Prostate gland (tissue), 2 donors: ENCODE measurements at regions not wholly inside any gene's neighbourhood (a gene's known extent, or its start where the extent isn't known, plus 50 kb on each side); places are given as distances from the start of the nearest gene placed in this dataset.
"Not testable (repeated sequence)": the region's sequence is repeated elsewhere in the genome, so short reads cannot be mapped to it uniquely, and the experiment has no call there.

Source experiments
- DNase-seq: peaks from one replicate; pipeline ENCODE4 v3.0.0-alpha.2; 2019; ENCODE audit warnings: low spot score
- H3K27ac ChIP-seq, 2 donors: fragments of 200-600 bp; sonication (generic); 2 replicates each; pipeline ENCODE4 v1.5.1; 2017 to 2019
- H3K27me3 ChIP-seq: fragments of 200-600 bp; sonication (generic); replicated peaks from 2 replicates; pipeline ENCODE4 v1.5.1; 2019; ENCODE audit not compliant: insufficient read depth
- H3K36me3 ChIP-seq, 2 donors: fragments of 200-600 bp; sonication (generic); 1 replicate in 1 of 2; 2 replicates in 1 of 2; pipeline versions ENCODE4 v1.5.1 to v1.8.1; 2017 to 2019
- H3K4me1 ChIP-seq: fragments of 200-600 bp; sonication (generic); replicated peaks from 2 replicates; pipeline ENCODE4 v1.5.1; 2019
- H3K4me3 ChIP-seq, 2 donors: fragments of 200-600 bp; sonication (generic); 2 replicates each; pipeline ENCODE4 v1.5.1; 2017 to 2019
- H3K9me3 ChIP-seq: fragments of 200-600 bp; sonication (generic); 2 replicates; pipeline ENCODE4 v1.5.1; 2017
- POLR2A ChIP-seq: fragments of 450-650 bp; IDR thresholded peaks from one replicate; pipeline ENCODE4 v1.6.1; 2016; ENCODE audit warnings: antibody characterized with exemption, mild to moderate bottlenecking
- POLR2AphosphoS5 ChIP-seq: sonication (generic); formaldehyde crosslinking; IDR thresholded peaks from one replicate; pipeline ENCODE4 v1.6.1; 2017; ENCODE audit warnings: antibody characterized with exemption
- WGBS: methylation state at CpG from one replicate; pipeline ENCODE4 v1.1.5; 2018; 5-methylcytosine and 5-hydroxymethylcytosine counted together
- intact Hi-C: fragments of 100-400 bp; cut with DNase I; formaldehyde crosslinking; loops from one replicate; pipeline ENCODE4 v1.14.2; 2022
- TF ChIP-seq, protein P1 (sequence below), 4 experiments: fragments of 200-600 bp in 2 of 4; fragments of 450-650 bp in 2 of 4; sonication (generic) in 2 of 4; IDR thresholded peaks; 1 replicate in 3 of 4; 2 replicates in 1 of 4; pipeline ENCODE4 v1.5.1; 2016 to 2019; ENCODE audit warnings: antibody characterized with exemption in 4 of 4, mild to moderate bottlenecking in 2 of 4, moderate library complexity in 2 of 4

DNA sequence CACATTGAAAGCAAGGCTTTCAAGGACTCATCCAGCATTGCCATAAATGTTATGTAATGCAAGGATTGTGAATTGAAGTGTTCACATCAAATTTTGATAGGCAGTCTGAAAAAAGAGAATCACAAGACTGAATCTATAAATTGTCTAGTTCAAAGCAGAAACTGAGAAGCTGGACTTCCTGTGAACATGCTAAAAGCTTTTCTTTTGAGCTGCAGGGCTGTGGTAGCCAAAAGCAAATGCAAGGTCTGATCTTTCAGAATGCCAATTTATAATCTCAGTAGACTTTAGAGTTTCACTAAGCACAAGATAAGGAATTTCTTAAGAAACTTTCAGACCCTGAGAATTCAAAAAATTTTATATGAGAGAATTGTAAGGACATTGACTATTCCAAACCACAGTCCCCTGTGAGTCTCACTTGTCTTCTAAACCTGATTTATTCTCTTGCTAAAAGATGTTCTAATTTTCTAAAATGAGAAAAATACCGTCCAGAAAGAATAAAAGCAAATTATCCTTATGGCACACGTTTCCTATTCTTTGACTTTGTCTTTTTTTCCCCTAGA, 1700.3 kb downstream of the OTOL1 start:
- no peaks in the 10 kb centered on the region for H3K27me3 ChIP-seq
- TF ChIP-seq, protein P1, sequence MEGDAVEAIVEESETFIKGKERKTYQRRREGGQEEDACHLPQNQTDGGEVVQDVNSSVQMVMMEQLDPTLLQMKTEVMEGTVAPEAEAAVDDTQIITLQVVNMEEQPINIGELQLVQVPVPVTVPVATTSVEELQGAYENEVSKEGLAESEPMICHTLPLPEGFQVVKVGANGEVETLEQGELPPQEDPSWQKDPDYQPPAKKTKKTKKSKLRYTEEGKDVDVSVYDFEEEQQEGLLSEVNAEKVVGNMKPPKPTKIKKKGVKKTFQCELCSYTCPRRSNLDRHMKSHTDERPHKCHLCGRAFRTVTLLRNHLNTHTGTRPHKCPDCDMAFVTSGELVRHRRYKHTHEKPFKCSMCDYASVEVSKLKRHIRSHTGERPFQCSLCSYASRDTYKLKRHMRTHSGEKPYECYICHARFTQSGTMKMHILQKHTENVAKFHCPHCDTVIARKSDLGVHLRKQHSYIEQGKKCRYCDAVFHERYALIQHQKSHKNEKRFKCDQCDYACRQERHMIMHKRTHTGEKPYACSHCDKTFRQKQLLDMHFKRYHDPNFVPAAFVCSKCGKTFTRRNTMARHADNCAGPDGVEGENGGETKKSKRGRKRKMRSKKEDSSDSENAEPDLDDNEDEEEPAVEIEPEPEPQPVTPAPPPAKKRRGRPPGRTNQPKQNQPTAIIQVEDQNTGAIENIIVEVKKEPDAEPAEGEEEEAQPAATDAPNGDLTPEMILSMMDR (IDR thresholded peaks at IDR 0.05): no peak
- no peak for TF ChIP-seq POLR2AphosphoS5
- TF ChIP-seq POLR2A: no peak
- no peak for DNase-seq
- H3K36me3 ChIP-seq: no peaks in the 10 kb centered on the region
- no peaks in the 10 kb centered on the region for H3K9me3 ChIP-seq
- intact Hi-C loops: no loop called here
- no peak overlapping the region for H3K27ac ChIP-seq
- H3K4me1 ChIP-seq: no peaks in the 10 kb centered on the region
- 57% methylated on average over 2 of the region's 2 CpGs for WGBS
- H3K4me3 ChIP-seq: no peak overlapping the region

DNA sequence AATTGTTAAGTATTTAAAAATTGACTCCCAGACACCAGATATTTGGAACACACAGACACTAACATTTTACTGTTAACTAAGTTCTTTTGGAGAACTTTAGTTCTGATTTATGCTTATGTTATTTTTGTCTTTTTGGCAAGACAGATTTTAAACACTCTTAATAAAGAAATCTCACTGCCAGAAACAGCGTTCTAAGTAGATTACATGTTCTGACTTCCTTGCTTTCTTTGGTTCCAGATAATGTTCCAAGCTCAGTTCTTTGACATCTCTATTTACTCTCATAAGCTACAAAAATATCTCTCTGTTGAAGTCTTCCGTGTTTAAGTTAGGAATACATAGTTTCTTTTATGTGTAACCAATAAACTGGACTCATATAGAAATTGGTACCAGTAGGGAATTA, 1699.6 kb downstream of the OTOL1 start:
- DNase-seq: no peak
- intact Hi-C loops: no loop called here
- Histone ChIP-seq H3K27ac (no peak overlapping the region), H3K4me1 (no peaks in the 10 kb centered on the region), H3K9me3 (no peaks in the 10 kb centered on the region), H3K4me3 (no peak overlapping the region), H3K27me3 (no peaks in the 10 kb centered on the region), H3K36me3 (no peaks in the 10 kb centered on the region)
- TF ChIP-seq, protein P1 (IDR thresholded peaks at IDR 0.05): no peak
- TF ChIP-seq POLR2AphosphoS5: no peak
- no peak for TF ChIP-seq POLR2A
- 21% methylated on average over 2 of the region's 2 CpGs for WGBS

DNA sequence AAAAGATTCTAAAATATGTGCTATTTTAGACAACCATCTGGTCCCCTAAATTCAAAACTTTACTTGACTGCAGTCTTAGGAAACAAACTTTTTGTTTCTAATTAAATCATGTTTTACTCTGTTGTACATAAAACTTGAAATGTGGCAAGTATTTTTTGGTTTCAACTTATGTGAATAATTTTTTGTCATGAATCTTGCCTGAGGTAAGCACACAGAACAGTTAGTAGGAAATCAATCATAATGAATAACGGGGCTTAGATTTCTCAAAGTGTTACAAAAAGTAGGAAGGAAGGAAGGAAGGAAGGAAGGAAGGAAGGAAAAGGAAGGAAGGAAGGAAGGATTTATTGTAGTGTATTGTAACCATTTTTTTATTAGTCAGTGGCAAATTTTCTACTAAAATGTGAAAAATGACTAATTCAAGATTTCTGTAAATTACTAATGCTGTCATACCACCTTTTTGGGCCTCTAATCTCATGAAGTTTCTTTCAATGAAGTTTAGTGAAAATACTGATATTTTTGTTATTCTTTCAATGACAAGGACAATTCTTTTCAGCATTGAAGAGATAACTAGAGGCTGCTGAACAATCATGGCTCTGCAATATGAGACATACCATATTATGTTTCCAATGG, 1689.2 kb downstream of the OTOL1 start:
- TF ChIP-seq, protein P1 (IDR thresholded peaks at IDR 0.05): no peak
- TF ChIP-seq POLR2A: no peak
- TF ChIP-seq POLR2AphosphoS5: no peak
- Histone ChIP-seq H3K27me3 (no peaks in the 10 kb centered on the region), H3K9me3 (no peaks in the 10 kb centered on the region), H3K27ac (no peak overlapping the region), H3K4me1 (no peaks in the 10 kb centered on the region), H3K36me3 (no peaks in the 10 kb centered on the region), H3K4me3 (no peak overlapping the region)
- no peak for DNase-seq
- WGBS: 77% methylated on average over 1 of the region's 1 CpG
- intact Hi-C loops: no loop called here

DNA sequence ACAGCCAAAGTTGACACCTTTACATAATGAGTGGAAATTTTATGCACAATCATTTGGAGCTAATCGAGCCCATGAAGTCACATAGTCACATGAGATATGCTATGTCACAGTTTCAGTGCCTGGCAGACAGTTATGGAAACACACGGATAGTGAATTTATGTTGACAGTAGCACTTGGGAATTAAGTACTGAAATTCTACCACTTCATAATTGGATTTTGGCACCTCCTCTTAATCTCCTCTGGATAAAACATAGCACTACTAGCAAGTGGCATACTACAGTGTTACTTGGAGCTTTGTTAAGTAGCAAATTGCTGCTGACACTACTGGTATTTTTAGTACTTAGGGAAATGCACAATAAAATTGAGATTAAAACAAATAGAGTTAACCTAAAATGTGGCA, 1679.4 kb downstream of the OTOL1 start:
- H3K36me3 ChIP-seq: no peaks in the 10 kb centered on the region
- no peaks in the 10 kb centered on the region for H3K27me3 ChIP-seq
- TF ChIP-seq POLR2AphosphoS5 (no peak), POLR2A (no peak)
- TF ChIP-seq, protein P1 (IDR thresholded peaks at IDR 0.05): no peak
- no peak for DNase-seq
- H3K4me3 ChIP-seq: no peak overlapping the region
- H3K4me1 ChIP-seq: no peaks in the 10 kb centered on the region
- no peak overlapping the region for H3K27ac ChIP-seq
- H3K9me3 ChIP-seq: no peaks in the 10 kb centered on the region
- intact Hi-C loops: no loop called here
- whole genome bisulfite sequencing: 33% methylated on average over 2 of the region's 2 CpGs

DNA sequence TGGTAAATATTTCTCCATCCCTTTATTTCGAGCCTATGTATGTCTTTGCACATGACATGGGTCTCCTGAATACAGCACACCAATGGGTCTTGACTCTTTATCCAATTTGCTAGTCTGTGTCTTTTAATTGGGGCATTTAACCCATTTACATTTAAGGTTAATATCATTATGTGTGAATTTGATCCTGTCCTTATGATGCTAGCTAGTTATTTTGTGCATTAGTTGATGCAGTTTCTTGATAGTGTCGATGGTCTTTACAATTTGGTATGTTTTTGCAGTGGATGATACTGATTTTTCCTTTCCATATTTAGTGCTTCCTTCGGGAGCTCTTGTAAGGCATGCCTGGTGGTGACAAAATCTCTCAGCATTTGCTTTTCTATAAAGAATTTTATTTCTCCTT, 1675.9 kb downstream of the OTOL1 start:
- WGBS: 91% methylated on average over 3 of the region's 3 CpGs
- intact Hi-C loops, H3K9me3 ChIP-seq, H3K27ac ChIP-seq, H3K27me3 ChIP-seq, DNase-seq, H3K36me3 ChIP-seq, H3K4me1 ChIP-seq, H3K4me3 ChIP-seq: not testable (repeated sequence)
